Esophagus muscularis mucosa (tissue), 4 donors: ENCODE measurements at regions not wholly inside any gene's neighbourhood (a gene's known extent, or its start where the extent isn't known, plus 50 kb on each side); places are given as distances from the start of the nearest gene placed in this dataset.

Source experiments
- DNase-seq: peaks from one replicate; pipeline ENCODE4 v3.0.0-alpha.2; 2017; ENCODE audit errors: extremely low spot score
- H3K27ac ChIP-seq, 4 donors: fragments of 200-600 bp; sonication (generic); replicated peaks in 1 of 4; 1 replicate in 3 of 4; 2 replicates in 1 of 4; pipeline ENCODE4 v1.5.1; 2016 to 2019; ENCODE audit warnings: mild to moderate bottlenecking in 1 of 4
- H3K27me3 ChIP-seq, 4 donors: fragments of 200-600 bp; sonication (generic); one replicate each; pipeline versions ENCODE4 v1.5.1 to v1.6.0; 2016 to 2019
- H3K36me3 ChIP-seq, 4 donors: fragments of 200-600 bp; sonication (generic); one replicate each; pipeline ENCODE4 v1.5.1; 2016 to 2019
- H3K4me1 ChIP-seq, 4 donors: fragments of 200-600 bp; sonication (generic); one replicate each; pipeline ENCODE4 v1.5.1; 2016 to 2019
- H3K4me3 ChIP-seq, 4 donors: fragments of 200-600 bp; sonication (generic); 1 replicate in 2 of 4; 2 replicates in 2 of 4; pipeline ENCODE4 v1.5.1; 2016 to 2019; ENCODE audit warnings: mild to moderate bottlenecking in 4 of 4, moderate library complexity in 1 of 4
- H3K9me3 ChIP-seq, 4 donors: fragments of 200-600 bp; sonication (generic); 1 replicate in 3 of 4; 2 replicates in 1 of 4; pipeline ENCODE4 v1.5.1; 2016 to 2019
- CTCF ChIP-seq, 3 experiments: fragments of 200-600 bp in 2 of 3; fragments of 450-650 bp in 1 of 3; sonication (generic) in 2 of 3; IDR thresholded peaks; one replicate each; pipeline ENCODE4 v1.5.1; 2017 to 2019; ENCODE audit warnings: antibody characterized with exemption in 3 of 3, mild to moderate bottlenecking in 2 of 3, moderate library complexity in 1 of 3
- EP300 ChIP-seq: sonication (generic); formaldehyde crosslinking; IDR thresholded peaks from one replicate; pipeline ENCODE4 v1.6.1; 2017; ENCODE audit warnings: antibody characterized with exemption
- POLR2A ChIP-seq: fragments of 450-650 bp; IDR thresholded peaks from one replicate; pipeline ENCODE4 v1.6.1; 2017; ENCODE audit warnings: antibody characterized with exemption, moderate library complexity, mild to moderate bottlenecking, low read depth
- POLR2AphosphoS5 ChIP-seq, 2 donors: sonication (generic); formaldehyde crosslinking; IDR thresholded peaks; one replicate each; pipeline ENCODE4 v1.6.1; 2017; ENCODE audit warnings: antibody characterized with exemption in 2 of 2
- WGBS: methylation state at CpG from one replicate; pipeline ENCODE4 v1.1.5; 2018; 5-methylcytosine and 5-hydroxymethylcytosine counted together
- intact Hi-C: fragments of 100-400 bp; cut with DNase I; formaldehyde crosslinking; loops from one replicate; pipeline ENCODE4 v1.15.1; 2023

GRCh38 chr22:22771696-22772377, 115.8 kb upstream of the IGLL5 start:
- TF ChIP-seq CTCF (IDR thresholded peaks at IDR 0.05) (no peak), POLR2A (no peak), POLR2AphosphoS5 (IDR thresholded peaks at IDR 0.05) (no peak), EP300 (no peak)
- Histone ChIP-seq H3K27ac (no peak overlapping the region), H3K4me3 (no peak overlapping the region), H3K9me3 (no peaks in the 10 kb centered on the region), H3K4me1 (no peaks in the 10 kb centered on the region), H3K27me3 (peaks cover 0 to 26% (median 0%) of the 10 kb centered on the region in 4 donors), H3K36me3 (no peaks in the 10 kb centered on the region)
- intact Hi-C loops, result no loop called here
- 93% methylated on average over 4 of the region's 4 CpGs for WGBS
- DNase-seq, result no peak

GRCh38 chr22:22772396-22772795, 115.2 kb upstream of the IGLL5 start:
- Histone ChIP-seq H3K4me1 (no peaks in the 10 kb centered on the region), H3K27ac (no peak overlapping the region), H3K36me3 (no peaks in the 10 kb centered on the region), H3K27me3 (peaks cover 0 to 22% (median 0%) of the 10 kb centered on the region in 4 donors), H3K4me3 (no peak overlapping the region), H3K9me3 (no peaks in the 10 kb centered on the region)
- DNase-seq, result no peak
- intact Hi-C loops, result no loop called here
- WGBS, result 77% methylated on average over 5 of the region's 9 CpGs
- no peak for TF ChIP-seq EP300
- no peak for TF ChIP-seq CTCF (IDR thresholded peaks at IDR 0.05)
- TF ChIP-seq POLR2A, result no peak
- no peak for TF ChIP-seq POLR2AphosphoS5 (IDR thresholded peaks at IDR 0.05)

GRCh38 chr22:22772883-22773282, 114.7 kb upstream of the IGLL5 start:
- 86% methylated on average over 2 of the region's 2 CpGs for WGBS
- intact Hi-C loops, result no loop called here
- no peak overlapping the region for H3K4me3 ChIP-seq
- H3K36me3 ChIP-seq, result no peaks in the 10 kb centered on the region
- H3K27me3 ChIP-seq, result peaks cover 0 to 18% (median 0%) of the 10 kb centered on the region in 4 donors
- no peaks in the 10 kb centered on the region for H3K9me3 ChIP-seq
- no peak for DNase-seq
- H3K27ac ChIP-seq, result no peak overlapping the region
- TF ChIP-seq POLR2A (no peak), CTCF (IDR thresholded peaks at IDR 0.05) (no peak), POLR2AphosphoS5 (IDR thresholded peaks at IDR 0.05) (no peak), EP300 (no peak)
- no peaks in the 10 kb centered on the region for H3K4me1 ChIP-seq

GRCh38 chr22:22773427-22773826, 114.2 kb upstream of the IGLL5 start:
- Histone ChIP-seq H3K27me3 (peaks cover 0 to 12% (median 0%) of the 10 kb centered on the region in 4 donors), H3K36me3 (no peaks in the 10 kb centered on the region), H3K9me3 (no peaks in the 10 kb centered on the region), H3K27ac (no peak overlapping the region), H3K4me3 (no peak overlapping the region), H3K4me1 (no peaks in the 10 kb centered on the region)
- intact Hi-C loops, result no loop called here
- TF ChIP-seq EP300 (no peak), POLR2AphosphoS5 (IDR thresholded peaks at IDR 0.05) (no peak), CTCF (IDR thresholded peaks at IDR 0.05) (no peak), POLR2A (no peak)
- WGBS, result 97% methylated on average over 4 of the region's 5 CpGs
- DNase-seq, result no peak
